ENCODE measurements at regions not wholly inside any gene's neighbourhood (a gene's known extent, or its start where the extent isn't known, plus 50 kb on each side); places are given as distances from the start of the nearest gene placed in this dataset.

DNA sequence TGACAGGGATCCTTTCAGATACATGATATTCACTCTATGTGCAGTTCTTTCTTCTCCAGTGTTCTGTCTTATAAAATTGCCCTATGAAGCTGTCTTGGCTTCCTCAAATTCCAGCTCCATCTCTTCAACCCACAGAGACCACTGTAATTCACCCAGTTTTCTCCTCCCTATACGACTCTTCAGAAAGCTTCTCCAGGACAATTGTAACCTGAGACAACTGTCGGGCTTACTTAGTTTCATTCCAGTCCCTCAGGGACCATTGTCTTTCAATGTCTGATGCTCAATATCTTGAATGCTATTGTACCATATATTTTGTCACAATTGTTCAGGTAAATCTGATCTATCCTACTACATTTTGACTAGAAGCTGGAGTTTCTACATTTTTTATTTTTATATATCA is 345.3 kb downstream of the RPL10L start:
- no peak for DNase-seq (ENCODE audit: low read depth in 4 of 4, low spot score in 2 of 4)

GRCh38 chr14:46300765-46301164 is 350.8 kb downstream of the RPL10L start:
- no peak for DNase-seq (ENCODE audit: low read depth in 4 of 4, low spot score in 2 of 4)

DNA sequence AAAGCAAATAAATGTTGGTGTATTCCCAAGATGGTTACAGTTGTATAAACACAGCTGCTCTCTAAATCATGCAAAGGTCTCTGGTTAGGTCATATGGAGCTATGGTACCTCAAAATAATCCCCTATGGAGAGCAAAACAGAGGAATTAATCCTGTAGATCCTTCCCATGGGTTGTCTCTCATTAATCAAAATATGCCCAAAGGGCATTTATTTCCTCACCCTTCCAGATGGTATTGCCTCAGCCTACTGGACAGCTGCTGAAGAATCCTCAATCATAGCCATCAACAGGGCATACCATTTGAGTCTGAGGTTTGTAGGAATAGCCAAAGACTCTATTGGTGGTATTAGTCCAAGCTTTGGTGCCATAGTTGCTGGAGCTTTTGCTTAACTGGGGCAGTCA is 360.9 kb downstream of the RPL10L start:
- DNase-seq (ENCODE audit: low read depth in 4 of 4, low spot score in 2 of 4): no peak

- DNase-seq (ENCODE audit: low read depth in 4 of 4, low spot score in 2 of 4): no peak
These were observed 371.8 kb downstream of the RPL10L start for GRCh38 chr14:46279776-46280175.

- DNase-seq (ENCODE audit: low read depth in 4 of 4, low spot score in 2 of 4): no peak
These were observed 372.3 kb downstream of the RPL10L start for GRCh38 chr14:46279327-46279726.

DNA sequence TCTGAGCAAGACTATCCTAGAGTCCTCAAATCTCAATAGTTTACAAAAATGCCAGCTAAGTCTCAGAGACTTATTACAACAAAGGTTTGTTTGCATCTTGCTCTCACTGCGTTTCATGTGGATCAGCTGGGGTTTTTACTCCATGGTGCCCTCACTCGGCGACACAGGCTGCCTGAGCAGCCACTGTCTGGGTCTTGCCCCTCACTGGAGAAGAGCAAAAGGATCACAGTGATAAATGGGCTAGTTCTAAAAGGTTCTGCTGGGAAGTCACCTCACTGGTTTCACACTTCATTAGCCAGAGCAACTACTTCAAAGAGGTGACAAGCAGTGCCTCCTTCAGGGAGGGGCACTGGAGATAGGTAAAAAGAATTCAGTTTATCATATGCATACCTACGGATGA is 392.0 kb downstream of the RPL10L start:
- DNase-seq (ENCODE audit: low read depth in 4 of 4, low spot score in 2 of 4): no peak

DNA sequence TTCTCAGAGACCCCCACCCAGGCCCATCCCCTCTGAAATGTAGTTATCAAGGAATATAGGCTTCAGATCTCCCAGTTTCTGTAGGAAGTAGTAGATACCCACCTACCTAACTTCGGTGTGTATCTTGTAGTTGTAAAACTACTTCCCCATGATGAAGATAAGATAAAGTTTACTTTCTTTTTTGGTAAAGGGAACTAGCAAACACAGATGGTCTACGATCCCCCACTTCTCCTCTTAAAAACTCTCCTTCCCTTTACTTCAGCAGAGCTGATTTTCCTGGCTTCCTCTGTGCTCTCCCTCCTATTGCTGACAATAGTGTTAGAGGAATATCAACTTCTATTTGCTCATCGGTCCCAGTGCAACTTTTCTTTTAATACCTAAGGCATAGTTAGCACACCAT is 395.2 kb downstream of the RPL10L start:
- no peak for DNase-seq (ENCODE audit: low read depth in 4 of 4, low spot score in 2 of 4)

DNA sequence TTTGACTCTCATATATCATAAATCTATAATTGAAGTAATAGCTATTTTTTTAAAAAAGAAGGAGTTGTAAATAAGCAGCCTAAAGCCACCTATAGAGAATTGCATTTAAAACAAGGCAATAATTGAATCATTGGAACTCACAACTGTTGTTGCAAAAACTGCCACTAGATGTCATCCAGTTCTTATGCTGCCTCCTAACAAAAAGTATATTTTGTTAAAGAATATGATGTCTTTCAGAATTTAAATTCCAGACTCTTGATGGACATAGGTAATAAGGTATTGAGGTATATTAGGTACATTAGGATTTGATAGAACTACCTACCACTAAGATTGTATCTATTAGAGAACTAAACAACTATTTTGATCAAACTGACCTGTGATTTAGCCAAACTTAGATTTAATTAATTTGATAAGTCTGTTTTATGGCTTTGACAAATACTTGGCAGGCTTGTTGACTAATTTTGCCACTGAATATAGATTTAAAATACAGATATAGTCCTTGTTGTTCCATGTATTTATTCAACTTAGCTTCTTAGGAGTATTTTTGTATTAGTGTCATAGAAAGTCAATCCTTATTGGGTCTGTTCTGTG is 401.4 kb downstream of the RPL10L start:
- DNase-seq (ENCODE audit: low read depth in 4 of 4, low spot score in 2 of 4): no peak

DNA sequence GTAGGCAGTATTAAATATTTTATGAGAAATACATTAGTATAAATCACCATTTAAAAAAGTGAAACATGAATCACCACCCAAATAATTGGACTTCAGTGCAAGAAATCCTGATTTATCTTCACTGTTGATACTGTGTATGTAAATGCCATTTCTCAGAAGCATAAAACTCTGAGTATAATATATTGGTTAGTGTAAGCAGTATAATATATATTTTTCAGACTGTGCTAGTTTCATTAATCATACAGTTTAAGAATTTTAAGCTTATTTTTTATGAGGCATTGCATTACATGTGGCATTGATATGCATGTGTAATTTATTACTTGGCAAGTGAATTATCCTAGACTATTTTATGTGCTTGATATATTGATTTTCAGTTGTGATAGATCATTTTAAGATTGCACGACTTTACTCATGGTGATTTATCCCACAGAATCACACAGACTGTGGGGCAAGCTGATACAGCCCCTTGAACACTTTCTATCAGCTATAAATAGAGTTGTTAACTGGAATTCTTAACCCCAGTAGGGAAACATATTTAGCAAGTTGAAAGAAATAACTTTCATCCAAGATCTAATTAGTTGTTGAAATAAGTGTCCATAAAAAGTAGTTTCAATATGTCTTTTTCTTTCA is 403.5 kb downstream of the RPL10L start:
- no peak for DNase-seq (ENCODE audit: low read depth in 4 of 4, low spot score in 2 of 4)

DNA sequence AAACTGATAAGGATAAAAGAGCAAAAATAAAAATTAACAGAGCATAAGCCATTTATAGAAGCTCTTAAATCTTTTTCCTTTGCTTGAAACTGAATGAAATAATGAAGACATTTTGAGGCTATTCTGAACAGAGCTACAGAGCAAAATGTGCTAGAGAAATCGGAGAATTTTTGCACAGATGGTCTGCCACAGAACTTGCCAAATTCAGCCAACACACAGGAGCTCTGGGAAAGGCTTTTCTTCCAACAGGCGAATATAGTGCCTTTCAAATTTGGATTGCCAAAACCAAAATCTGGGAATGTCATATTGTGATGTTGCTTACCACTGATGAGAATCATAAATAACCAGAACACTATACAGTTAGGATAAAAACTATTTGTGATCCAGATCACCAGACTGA is 406.3 kb downstream of the RPL10L start:
- DNase-seq (ENCODE audit: low read depth in 4 of 4, low spot score in 2 of 4): no peak

GRCh38 chr14:46233786-46234185 is 417.8 kb downstream of the RPL10L start:
- DNase-seq (ENCODE audit: low read depth in 4 of 4, low spot score in 2 of 4): no peak

- no peak for DNase-seq (ENCODE audit: low read depth in 4 of 4, low spot score in 2 of 4)
These were observed 421.0 kb downstream of the RPL10L start for GRCh38 chr14:46230540-46230939.

GRCh38 chr14:46215801-46216200 is 435.8 kb downstream of the RPL10L start:
- no peak for DNase-seq (ENCODE audit: low read depth in 4 of 4, low spot score in 2 of 4)

DNA sequence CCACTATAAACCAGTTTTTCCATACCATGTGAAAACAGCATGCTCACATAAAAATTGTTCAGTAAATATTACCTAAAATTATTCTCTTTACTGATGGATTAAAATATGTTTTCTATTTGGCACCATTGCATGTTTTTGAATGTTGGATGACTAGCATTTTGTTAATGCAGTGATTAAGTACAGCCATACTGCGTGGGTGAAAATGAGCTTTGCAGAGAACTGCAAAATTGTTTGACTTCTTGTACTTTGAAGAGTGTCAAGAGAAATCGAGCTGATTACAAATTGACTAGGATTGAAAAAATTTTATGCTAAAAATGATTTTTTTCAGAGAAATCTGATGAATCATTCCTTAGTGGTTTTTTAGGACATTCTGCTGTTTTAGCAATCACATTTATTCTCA is 452.9 kb downstream of the RPL10L start:
- DNase-seq (ENCODE audit: low read depth in 4 of 4, low spot score in 2 of 4): no peak

DNA sequence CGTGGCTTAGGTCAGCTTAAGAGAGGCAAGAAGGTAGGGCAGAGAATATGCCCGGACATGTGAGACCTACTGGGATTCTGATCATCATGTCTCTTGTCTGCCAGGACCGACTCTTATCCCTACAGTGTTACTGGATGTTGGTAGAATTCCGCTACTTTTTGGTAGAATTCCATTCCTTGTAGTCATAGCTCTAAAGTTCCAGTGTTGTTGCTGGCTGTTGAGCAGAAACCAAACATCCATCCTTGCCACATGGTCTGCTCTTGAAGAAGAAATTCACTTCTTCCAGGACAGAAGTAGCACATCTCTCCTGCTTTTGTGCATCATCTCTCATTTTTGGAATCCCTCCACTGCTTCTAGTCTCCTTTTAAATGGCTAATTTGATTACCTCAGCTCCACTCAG is 453.7 kb downstream of the RPL10L start:
- DNase-seq (ENCODE audit: low read depth in 4 of 4, low spot score in 2 of 4): no peak
